Coronary artery (tissue), 2 donors: ENCODE measurements at regions not wholly inside any gene's neighbourhood (a gene's known extent, or its start where the extent isn't known, plus 50 kb on each side); places are given as distances from the start of the nearest gene placed in this dataset.

Experiments
- DNase-seq: peaks from one replicate; pipeline ENCODE4 v3.0.0-alpha.2; 2017; ENCODE audit warnings: low spot score
- H3K27ac ChIP-seq, 2 donors: fragments of 200-600 bp; sonication (generic); one replicate each; pipeline ENCODE4 v1.5.1; 2016 to 2019
- H3K4me3 ChIP-seq: fragments of 200-600 bp; sonication (generic); 2 replicates; pipeline ENCODE4 v1.5.1; 2016; ENCODE audit warnings: mild to moderate bottlenecking, moderate library complexity
- TF ChIP-seq, protein P1 (sequence below): fragments of 200-600 bp; sonication (generic); IDR thresholded peaks from one replicate; pipeline ENCODE4 v1.5.1; 2019; ENCODE audit warnings: antibody characterized with exemption

DNA sequence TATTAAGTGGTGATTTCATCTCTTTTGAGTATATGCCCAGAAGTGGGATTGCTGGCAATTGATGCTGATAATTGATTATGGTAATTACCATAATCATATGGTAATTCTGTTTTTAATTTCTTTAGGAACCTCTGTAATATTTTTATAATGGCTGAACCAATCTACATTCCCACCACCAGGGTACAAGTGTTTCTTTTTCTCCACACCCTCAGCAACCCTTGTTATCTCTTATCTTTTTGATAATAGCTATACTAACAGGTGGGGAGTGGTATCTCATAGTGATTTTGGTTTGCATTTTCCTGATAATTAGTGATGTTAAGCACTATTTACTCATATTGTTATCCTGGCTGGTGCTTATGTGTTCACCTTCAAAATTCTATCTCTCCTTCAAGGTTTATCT is 212.6 kb downstream of the FMR1NB start:
- H3K4me3 ChIP-seq, result no peak overlapping the region
- no peak overlapping the region for H3K27ac ChIP-seq
- TF ChIP-seq, protein P1, sequence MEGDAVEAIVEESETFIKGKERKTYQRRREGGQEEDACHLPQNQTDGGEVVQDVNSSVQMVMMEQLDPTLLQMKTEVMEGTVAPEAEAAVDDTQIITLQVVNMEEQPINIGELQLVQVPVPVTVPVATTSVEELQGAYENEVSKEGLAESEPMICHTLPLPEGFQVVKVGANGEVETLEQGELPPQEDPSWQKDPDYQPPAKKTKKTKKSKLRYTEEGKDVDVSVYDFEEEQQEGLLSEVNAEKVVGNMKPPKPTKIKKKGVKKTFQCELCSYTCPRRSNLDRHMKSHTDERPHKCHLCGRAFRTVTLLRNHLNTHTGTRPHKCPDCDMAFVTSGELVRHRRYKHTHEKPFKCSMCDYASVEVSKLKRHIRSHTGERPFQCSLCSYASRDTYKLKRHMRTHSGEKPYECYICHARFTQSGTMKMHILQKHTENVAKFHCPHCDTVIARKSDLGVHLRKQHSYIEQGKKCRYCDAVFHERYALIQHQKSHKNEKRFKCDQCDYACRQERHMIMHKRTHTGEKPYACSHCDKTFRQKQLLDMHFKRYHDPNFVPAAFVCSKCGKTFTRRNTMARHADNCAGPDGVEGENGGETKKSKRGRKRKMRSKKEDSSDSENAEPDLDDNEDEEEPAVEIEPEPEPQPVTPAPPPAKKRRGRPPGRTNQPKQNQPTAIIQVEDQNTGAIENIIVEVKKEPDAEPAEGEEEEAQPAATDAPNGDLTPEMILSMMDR, result no peak
- no peak for DNase-seq

DNA sequence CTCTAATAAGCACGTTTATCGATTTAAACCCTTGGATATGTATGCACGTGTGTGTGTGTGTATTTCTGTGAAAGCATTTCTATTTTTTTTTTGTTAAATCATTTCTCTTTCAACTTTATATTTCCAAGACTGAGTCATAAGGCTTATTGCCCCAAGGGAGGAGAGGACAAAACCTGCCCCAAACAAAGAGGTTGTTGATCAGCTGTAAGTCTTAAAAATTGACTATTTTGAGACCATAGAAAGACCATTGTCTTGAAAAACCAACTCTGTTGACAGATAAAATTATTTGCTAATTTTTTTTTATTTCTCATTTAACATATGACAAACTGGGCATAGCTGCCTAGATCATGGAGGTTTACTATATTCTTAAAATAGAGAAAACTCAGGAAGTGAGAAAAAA is 222.4 kb downstream of the FMR1NB start:
- TF ChIP-seq, protein P1, result no peak
- no peak overlapping the region for H3K4me3 ChIP-seq
- H3K27ac ChIP-seq, result no peak overlapping the region
- DNase-seq, result no peak

DNA sequence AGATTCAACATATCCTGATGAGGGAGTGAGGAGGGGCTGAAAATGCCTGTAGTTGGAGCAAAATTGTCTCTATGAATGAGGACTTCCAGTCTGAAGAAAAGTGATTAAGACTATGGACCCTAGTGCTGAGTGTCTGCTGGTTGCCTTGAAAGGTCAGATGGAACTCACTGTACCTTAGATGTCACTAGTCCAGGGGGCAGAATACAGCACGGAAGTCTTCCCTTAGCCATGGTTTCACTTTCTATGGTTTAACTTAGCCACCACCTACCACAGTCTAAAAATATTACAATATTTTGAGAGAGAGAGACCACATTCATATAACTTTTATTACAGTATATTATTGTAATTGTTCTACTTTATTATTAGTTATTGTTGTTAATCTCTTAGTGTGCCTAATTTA is 223.1 kb downstream of the FMR1NB start:
- no peak for DNase-seq
- no peak overlapping the region for H3K27ac ChIP-seq
- TF ChIP-seq, protein P1, result no peak
- H3K4me3 ChIP-seq, result no peak overlapping the region

DNA sequence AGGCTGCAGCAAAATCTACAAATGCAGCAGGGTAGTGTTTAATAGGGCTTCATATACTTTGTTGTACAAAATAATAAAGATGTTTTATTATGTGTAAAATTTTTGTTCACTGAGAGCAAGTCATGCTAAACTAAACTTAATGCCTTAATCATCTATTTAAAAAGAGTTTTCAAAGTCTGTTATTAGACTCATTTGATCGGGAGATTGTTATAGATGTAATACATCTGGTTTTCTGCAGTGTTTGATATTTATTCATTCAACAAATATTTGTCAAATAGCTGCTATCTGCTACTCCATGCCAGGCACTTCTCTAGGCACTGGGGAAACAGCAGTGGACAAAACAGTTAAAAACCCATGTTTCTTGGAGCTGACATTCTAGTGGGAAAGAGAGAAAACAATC is 233.6 kb downstream of the FMR1NB start:
- DNase-seq, result no peak
- no peak overlapping the region for H3K27ac ChIP-seq
- H3K4me3 ChIP-seq, result no peak overlapping the region
- TF ChIP-seq, protein P1, result no peak

DNA sequence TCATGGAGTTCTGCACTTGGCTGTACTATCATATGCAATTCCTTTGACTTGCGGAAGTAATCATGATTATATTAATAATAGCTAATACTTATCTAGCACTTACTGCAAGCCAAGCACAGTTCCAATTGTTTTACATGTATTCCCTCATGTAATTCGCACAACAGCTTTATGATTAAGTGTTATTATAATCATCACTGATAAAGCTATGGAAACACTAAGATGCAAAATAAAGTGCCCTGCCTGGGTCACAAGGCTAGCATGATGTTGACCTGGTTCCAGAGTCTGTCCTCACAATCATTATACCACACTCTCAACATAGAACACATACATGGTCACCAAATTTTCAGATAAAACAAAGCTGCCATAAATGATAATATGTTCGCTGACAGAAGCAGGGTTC is 234.6 kb downstream of the FMR1NB start:
- no peak for DNase-seq
- Histone ChIP-seq H3K4me3 (no peak overlapping the region), H3K27ac (no peak overlapping the region)
- TF ChIP-seq, protein P1, result no peak

DNA sequence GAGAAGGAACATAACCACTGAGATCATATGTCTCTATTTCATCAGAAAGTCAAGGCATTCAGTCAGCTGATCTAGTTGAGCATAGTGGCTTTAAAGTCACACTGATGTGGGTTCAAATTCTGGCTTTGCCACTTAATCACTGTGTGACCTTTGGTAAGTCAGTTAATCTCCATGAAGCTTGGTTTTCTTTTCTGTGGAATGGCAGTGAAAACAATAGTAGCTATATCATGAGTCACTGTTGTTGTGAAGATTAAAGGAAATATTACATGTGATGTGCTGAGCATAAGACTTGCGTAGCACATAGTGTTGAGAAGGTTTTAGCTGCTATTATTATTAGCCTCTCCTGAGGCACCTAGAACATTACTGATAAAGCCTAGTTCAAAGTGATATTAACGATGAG is 242.2 kb downstream of the FMR1NB start:
- Histone ChIP-seq H3K4me3 (no peak overlapping the region), H3K27ac (no peak overlapping the region)
- TF ChIP-seq, protein P1, result no peak
- DNase-seq, result no peak

DNA sequence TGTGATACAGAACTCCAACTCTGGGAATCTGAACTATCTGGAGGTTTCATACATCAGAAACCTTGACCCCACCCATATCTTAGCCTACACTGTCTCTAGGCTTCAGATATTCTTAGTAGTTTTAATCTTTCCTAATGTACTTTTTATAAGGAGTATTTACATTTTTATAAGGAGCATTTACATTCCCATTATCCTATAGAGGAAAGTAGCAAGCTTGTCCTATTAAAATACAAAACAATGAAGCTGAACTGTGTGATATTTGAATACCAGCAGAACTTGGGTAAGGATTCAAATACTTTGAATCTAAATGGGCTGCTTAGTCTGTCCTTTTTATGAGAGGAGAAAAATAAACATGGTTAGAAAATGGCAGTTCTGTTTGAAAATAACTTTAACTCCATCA is 247.4 kb downstream of the FMR1NB start:
- no peak for DNase-seq
- TF ChIP-seq, protein P1, result no peak
- no peak overlapping the region for H3K4me3 ChIP-seq
- no peak overlapping the region for H3K27ac ChIP-seq
